Mucosa of descending colon (tissue), 3 donors: ENCODE measurements at regions not wholly inside any gene's neighbourhood (a gene's known extent, or its start where the extent isn't known, plus 50 kb on each side); places are given as distances from the start of the nearest gene placed in this dataset.

Experiments
- ATAC-seq: fragments of 200-7000 bp; cut with Tn5 transposase; one replicate; pipeline ENCODE4 v1.9.1; 2020; ENCODE audit warnings: mild to moderate bottlenecking, moderate library complexity
- DNase-seq, 3 donors: peaks; one replicate each; pipeline ENCODE4 v3.0.0-alpha.2; 2020
- H3K36me3 ChIP-seq: fragments of 200-600 bp; one replicate; pipeline ENCODE4 v1.8.0; 2021; ENCODE audit warnings: low read depth, mild to moderate bottlenecking
- H3K4me1 ChIP-seq: fragments of 200-600 bp; one replicate; pipeline ENCODE4 v1.8.0; 2021; ENCODE audit warnings: low read depth, mild to moderate bottlenecking
- H3K4me3 ChIP-seq: fragments of 200-600 bp; one replicate; pipeline ENCODE4 v1.8.0; 2021; ENCODE audit warnings: mild to moderate bottlenecking
- H3K9me3 ChIP-seq: fragments of 200-600 bp; one replicate; pipeline ENCODE4 v1.8.0; 2021; ENCODE audit warnings: mild to moderate bottlenecking
- intact Hi-C, 2 donors: fragments of 100-400 bp; cut with DNase I in 1 of 2; cut with micrococcal nuclease in 1 of 2; formaldehyde crosslinking; loops; one replicate each; pipeline versions ENCODE4 v1.11.0 to v1.11.1; 2022; cut with DNase I, micrococcal nuclease
- TF ChIP-seq, protein P1 (sequence below): fragments of 200-600 bp; IDR thresholded peaks from one replicate; pipeline ENCODE4 v1.8.0; 2022; ENCODE audit warnings: antibody characterized with exemption, mild to moderate bottlenecking
- donor health status: DM: no; HTN: no; CAD: no; lungs with moderate emphysema.
- donor health status: DM: no; HTN: no; CAD: no.
- donor health status: DM: no; HTN: yes; CAD: no.

DNA sequence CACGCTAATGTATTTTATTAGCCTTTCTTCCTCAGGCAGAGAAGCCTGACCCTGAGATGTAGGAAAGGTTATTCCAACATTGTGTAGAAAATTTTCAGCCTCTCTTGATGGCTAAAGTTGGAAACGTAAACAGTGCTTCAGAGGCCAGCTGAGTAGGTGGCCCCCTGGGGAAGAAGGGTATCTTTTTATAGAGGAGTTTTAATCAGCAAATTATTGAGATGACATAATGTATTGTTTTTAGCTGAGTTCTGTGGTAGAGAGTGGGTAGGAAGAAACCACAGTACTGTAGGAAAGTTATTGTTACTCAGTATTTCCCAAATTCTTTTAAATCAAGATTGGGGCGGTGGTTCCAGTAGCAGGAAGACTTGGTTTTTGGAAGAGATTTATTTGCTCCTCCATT, 268.8 kb downstream of the DLEU7 start:
- H3K9me3 ChIP-seq, result no peaks in the 10 kb centered on the region
- H3K4me1 ChIP-seq, result no peaks in the 10 kb centered on the region
- H3K4me3 ChIP-seq, result no peak overlapping the region
- ATAC-seq, result no peak
- no peaks in the 10 kb centered on the region for H3K36me3 ChIP-seq
- TF ChIP-seq, protein P1, sequence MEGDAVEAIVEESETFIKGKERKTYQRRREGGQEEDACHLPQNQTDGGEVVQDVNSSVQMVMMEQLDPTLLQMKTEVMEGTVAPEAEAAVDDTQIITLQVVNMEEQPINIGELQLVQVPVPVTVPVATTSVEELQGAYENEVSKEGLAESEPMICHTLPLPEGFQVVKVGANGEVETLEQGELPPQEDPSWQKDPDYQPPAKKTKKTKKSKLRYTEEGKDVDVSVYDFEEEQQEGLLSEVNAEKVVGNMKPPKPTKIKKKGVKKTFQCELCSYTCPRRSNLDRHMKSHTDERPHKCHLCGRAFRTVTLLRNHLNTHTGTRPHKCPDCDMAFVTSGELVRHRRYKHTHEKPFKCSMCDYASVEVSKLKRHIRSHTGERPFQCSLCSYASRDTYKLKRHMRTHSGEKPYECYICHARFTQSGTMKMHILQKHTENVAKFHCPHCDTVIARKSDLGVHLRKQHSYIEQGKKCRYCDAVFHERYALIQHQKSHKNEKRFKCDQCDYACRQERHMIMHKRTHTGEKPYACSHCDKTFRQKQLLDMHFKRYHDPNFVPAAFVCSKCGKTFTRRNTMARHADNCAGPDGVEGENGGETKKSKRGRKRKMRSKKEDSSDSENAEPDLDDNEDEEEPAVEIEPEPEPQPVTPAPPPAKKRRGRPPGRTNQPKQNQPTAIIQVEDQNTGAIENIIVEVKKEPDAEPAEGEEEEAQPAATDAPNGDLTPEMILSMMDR, result no peak
- intact Hi-C loops, result no loop called here
- DNase-seq, result no peak

DNA sequence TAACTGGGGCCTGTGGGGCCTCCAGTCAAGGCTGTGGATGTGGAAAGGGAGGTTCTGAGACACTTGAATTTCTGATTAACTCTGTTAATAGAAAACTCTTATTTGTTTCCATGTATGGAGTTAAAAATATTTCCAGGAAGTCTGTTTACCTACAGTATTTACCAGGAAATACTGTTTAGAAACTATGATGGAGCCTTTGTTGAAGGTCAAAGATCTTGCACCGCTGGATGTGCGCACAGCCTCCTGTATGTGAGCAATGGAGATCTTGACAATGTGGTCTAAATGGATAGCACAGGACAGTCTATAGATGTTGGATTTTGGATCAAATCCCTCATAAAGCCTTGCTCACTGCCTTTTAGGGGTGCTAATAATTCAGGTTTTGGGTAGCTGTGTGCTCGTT, 268.4 kb downstream of the DLEU7 start:
- Histone ChIP-seq H3K4me3 (no peak overlapping the region), H3K4me1 (no peaks in the 10 kb centered on the region), H3K36me3 (no peaks in the 10 kb centered on the region), H3K9me3 (no peaks in the 10 kb centered on the region)
- no peak for ATAC-seq
- no peak for DNase-seq
- TF ChIP-seq, protein P1, result no peak
- intact Hi-C loops, result no loop called here

- Histone ChIP-seq H3K4me1 (no peaks in the 10 kb centered on the region), H3K4me3 (no peak overlapping the region), H3K36me3 (no peaks in the 10 kb centered on the region), H3K9me3 (no peaks in the 10 kb centered on the region)
- DNase-seq (peak; percentile 70 to 80 (median 79)), ATAC-seq (peak; percentile 98)
- intact Hi-C loops, result no loop called here
- TF ChIP-seq, protein P1, result no peak
Measured at GRCh38 chr13:50576156-50576555, 267.3 kb downstream of the DLEU7 start.

GRCh38 chr13:50577806-50578205, 265.7 kb downstream of the DLEU7 start:
- H3K4me1 ChIP-seq, result no peaks in the 10 kb centered on the region
- no peak overlapping the region for H3K4me3 ChIP-seq
- TF ChIP-seq, protein P1, result no peak
- no peaks in the 10 kb centered on the region for H3K9me3 ChIP-seq
- ATAC-seq, result no peak
- no peaks in the 10 kb centered on the region for H3K36me3 ChIP-seq
- no peak for DNase-seq
- intact Hi-C loops, result no loop called here

- DNase-seq (no peak), ATAC-seq (no peak)
- no peaks in the 10 kb centered on the region for H3K36me3 ChIP-seq
- no peaks in the 10 kb centered on the region for H3K9me3 ChIP-seq
- TF ChIP-seq, protein P1, result no peak
- no peak overlapping the region for H3K4me3 ChIP-seq
- intact Hi-C loops, result no loop called here
- no peaks in the 10 kb centered on the region for H3K4me1 ChIP-seq
Measured at GRCh38 chr13:50580684-50581305, 262.7 kb downstream of the DLEU7 start.
